NCI-H226 (cell line): ENCODE measurements at regions not wholly inside any gene's neighbourhood (a gene's known extent, or its start where the extent isn't known, plus 50 kb on each side); places are given as distances from the start of the nearest gene placed in this dataset.
"Not testable (repeated sequence)": the region's sequence is repeated elsewhere in the genome, so short reads cannot be mapped to it uniquely, and the experiment has no call there.

Experiments used
- DNase-seq: peaks from one replicate; pipeline ENCODE4 v3.0.0-alpha.2; 2015

DNA sequence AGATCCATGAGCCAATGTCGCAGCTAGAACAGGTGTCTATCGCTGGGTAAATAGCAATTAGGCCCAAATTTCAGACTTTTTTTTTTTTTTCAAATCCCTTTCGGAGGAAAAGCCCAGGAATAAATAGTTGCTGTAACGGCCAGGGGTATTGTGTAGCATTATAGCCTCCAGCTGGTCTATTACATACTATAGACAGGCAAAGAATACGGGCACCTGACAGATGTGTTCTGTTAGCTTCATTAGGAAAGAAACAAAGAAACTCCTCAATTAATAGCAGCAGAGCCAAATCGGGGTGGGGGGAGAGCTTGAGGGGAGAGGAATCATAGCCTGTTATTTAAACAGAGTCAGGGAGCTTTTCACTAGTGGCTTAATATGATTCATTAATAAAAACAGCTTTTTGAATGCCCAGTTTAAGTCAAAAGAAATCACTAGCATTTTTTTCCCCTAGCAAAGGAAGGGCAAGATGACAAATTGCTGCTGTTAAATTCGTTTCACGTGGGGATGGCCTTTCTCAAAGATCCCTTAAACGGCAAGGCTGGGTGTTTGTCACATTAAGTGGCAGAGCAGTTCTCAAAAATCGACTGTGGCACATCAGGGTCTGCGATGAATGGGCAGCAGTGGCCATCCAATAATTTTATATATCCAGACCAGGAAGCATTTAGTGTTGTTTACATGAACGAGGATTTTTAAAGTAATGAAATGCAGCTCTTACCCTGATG lies 139.4 kb downstream of the ID4 start:
- no peak for DNase-seq

- DNase-seq = no peak
Measured at GRCh38 chr6:19979059-19979458, 141.9 kb downstream of the ID4 start.

DNA sequence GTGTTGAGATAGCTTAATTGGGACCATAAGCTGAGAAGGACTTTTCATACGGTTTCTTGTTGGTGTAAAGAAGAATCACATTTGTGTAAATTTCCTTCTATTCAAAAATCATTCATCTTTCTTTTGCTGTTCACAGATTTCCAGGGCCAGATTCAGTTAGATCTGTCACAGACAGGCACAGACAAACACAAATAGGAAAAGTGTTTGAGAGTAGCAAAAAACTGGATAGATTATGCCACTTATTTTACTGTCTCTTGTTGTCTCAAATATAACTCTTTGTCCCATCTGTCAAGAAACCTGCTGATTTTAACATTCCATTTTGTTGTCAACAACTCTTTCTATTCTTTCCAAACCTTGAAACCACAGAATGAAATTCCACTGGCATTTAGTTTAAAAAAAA lies 142.8 kb downstream of the ID4 start:
- no peak for DNase-seq

- no peak for DNase-seq
Measured at GRCh38 chr6:19983374-19983773, 146.2 kb downstream of the ID4 start.

DNA sequence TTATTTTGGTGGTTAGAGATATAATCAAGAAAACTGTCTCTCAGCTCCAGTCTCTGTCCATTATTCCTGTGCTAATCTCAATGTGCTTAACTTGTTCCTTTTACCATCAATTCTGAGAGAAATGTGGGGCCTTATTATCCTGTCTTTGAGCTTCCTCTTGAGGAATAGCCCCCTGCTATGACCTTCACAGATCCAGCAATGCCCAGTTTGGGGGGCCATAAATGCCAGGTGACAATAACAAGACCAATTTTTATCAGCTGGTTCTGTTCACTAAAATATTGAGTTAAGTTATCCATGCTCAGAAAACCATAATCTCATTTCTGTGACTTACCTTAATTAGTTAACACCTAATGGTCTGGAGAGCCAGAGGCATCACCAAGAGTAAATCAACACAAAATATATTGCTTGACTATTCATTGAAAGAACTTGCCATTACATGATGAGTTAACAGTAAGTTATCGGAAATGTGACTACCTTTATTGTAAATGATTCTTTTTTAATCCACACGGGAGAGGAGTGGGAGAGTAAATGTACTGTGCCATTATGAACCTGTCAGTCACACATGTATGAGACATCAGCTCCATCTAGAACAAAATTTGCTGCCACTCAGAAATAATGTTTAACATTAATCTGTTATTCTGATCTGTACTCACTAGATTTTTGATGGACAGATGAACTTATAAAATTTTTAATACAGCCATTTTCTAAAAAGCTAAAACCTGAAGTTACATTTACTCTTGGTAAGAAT lies 149.7 kb downstream of the ID4 start:
- no peak for DNase-seq

DNA sequence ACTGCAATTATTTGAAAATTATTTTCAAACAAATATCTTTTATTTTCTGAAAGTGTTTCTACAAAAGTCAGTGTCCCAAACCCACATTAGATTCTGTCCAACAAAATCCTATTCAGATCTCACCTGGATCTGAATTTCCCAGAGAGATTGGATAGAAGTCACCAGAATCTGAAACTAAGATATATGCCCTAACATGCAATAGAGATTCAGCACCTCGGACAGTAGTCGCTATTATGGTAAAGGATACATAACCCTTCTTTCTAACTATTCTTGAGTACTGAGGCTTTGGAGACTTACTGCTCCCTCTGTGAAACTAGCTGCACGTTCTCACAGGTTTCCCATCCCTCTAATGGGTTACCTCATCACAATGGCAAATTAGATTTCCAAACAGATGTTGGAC lies 151.4 kb downstream of the ID4 start:
- peak; percentile 27 for DNase-seq

- DNase-seq = no peak
Measured at GRCh38 chr6:19991176-19991575, 154.0 kb downstream of the ID4 start.

- DNase-seq = no peak
Measured at GRCh38 chr6:19994909-19995308, 157.7 kb downstream of the ID4 start.

DNA sequence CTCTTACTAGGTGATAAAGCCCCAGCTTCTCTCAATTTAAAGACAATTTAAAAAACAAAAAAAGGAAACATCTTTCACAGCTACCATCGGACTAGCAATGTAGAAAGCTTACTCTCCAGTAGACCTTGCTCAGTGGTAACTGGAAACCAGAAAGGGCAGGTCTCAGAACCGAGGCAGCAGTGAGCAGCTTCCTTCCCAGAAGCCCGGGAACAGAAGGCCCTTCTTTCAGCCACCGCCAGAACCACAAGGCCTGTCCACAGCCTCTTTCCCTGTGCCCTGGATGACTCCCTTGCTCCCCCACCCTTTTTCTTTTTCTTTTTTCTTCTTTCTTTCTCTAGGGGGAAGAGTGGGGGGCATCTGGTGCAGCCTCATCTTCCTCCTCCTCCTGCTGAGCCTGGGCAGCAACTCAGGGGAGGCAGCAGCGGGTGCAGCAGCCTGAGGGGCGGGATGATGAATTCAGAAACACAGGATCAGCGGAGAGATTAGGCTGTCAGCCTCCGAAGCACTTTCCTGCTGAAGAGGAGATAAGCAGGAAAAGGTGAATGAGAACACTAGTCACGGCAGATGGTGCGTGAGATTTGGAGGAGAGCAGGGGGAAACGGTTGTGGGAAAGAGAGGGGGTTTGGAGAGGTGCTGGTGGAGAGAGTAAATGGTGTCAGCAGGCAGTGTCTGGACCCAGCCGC lies 158.5 kb downstream of the ID4 start:
- no peak for DNase-seq

GRCh38 chr6:19997104-19997503 lies 159.9 kb downstream of the ID4 start:
- DNase-seq = no peak

- DNase-seq = no peak
Measured at GRCh38 chr6:19998541-19998940, 161.4 kb downstream of the ID4 start.

- DNase-seq = peak; percentile 3
Measured at GRCh38 chr6:19999319-20000191, 162.4 kb downstream of the ID4 start.

DNA sequence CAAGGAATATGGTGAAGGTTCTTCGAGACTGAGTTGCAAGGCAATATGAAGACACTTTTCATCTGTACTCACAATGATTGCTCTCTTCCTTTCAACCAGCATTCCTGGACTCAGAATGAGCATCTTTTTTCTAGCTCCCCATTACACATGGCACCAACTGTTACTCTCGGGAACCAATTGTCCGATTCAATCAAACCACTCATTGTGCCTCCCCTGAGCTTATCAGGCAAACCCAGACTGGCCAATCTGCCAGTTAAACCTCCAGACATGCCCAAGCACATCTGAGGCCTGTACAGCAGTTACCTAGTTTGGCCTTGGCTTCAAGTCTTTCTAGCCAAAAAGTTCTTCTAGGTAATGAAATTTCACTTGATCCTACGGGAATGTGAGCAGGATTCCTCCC lies 164.1 kb downstream of the ID4 start:
- no peak for DNase-seq

DNA sequence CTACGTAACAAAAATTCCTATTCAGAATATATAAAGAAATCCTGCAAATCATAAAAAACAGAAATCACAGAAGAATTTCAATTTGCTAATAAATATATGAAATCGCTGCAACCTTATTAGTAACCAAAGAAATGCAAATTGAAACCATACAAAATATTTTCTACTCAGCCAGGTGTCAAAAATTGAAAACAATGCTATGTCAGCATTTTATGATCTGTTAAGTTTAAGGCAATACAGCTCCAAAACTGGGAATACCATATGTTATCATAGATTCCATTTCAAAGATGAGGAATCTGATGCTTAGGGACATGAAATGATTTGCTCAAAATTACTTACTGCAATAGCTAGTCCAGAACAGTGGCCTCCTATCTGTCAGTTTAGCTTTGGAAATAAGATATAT lies 168.9 kb downstream of the ID4 start:
- no peak for DNase-seq

DNA sequence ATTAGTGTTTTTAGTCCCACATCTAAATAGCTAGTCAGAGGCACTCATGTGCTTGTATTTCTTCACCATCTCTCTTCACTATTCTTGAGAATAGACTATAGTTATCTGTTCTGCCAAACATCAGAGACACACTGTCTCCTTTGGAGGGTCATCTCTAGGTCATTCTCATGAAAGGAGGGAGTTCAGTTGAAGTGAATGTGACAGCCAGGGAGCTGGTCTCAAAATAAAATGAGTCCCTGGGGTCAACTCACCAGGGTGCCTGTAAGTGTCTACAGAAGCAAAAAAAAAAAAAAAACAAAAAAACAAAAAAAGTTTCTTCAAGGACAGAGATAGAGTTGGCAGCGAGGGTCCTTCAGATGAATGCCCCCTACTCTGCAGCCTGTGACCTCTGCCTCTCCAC lies 171.0 kb downstream of the ID4 start:
- no peak for DNase-seq

DNA sequence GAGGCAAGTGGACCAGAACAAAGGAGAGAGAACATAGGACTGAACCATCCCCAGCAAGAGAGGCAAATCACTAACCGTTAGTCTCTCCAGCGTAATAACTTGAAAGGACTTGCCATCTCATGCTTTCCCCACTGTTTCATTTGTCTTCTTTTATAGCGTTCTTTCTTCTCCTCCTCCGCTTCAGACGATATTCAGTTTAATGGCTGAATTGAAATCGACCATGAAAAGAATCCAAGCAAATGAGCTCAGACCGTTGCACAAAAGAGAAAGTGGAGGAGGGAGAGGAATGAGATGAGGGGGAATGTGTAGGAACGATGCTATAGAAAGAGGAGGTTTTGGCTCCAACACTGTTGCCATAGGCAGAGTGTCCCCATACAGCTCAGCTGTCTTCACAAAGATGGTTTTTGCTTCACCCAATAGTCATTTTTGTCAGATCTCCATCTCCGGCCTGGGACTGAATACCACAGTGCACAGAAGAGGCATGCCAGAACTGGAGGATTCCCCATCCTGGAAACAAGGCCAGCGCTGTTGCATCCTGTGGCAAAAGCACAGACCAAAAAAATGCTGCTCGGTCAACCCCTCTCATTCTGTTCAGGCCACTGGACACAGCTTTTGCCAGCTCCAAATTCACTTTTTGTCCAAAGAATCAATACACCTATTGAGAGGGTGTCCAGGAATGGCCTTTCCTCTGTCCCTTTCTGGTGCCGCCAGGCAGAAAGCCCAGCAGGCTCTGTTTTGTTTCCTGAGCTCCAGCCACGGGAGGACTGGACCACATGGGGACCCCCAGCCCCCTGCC lies 176.1 kb downstream of the ID4 start:
- no peak for DNase-seq

GRCh38 chr6:20014508-20014907 lies 177.3 kb downstream of the ID4 start:
- DNase-seq = no peak

GRCh38 chr6:20020526-20020925 lies 183.4 kb downstream of the ID4 start:
- DNase-seq = no peak

DNA sequence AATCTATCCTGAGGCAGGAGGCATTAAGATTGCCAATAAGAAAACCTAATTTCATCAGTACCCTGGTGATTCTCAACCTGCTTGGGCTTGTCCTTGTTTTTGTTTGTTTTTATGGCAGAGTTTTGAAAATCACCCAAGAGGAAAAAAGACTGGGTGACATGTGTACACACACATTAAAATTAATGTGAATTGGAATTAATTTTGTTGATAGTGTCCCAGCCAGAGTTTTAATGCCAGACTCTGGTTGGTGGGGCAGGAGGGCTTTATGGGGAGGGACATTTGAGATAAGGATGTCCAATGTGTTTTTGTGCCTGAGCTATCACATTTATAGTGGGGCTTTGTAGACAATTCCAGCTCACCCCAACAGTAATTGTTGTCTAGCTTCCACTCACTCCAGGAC lies 184.6 kb downstream of the ID4 start:
- DNase-seq = no peak

DNA sequence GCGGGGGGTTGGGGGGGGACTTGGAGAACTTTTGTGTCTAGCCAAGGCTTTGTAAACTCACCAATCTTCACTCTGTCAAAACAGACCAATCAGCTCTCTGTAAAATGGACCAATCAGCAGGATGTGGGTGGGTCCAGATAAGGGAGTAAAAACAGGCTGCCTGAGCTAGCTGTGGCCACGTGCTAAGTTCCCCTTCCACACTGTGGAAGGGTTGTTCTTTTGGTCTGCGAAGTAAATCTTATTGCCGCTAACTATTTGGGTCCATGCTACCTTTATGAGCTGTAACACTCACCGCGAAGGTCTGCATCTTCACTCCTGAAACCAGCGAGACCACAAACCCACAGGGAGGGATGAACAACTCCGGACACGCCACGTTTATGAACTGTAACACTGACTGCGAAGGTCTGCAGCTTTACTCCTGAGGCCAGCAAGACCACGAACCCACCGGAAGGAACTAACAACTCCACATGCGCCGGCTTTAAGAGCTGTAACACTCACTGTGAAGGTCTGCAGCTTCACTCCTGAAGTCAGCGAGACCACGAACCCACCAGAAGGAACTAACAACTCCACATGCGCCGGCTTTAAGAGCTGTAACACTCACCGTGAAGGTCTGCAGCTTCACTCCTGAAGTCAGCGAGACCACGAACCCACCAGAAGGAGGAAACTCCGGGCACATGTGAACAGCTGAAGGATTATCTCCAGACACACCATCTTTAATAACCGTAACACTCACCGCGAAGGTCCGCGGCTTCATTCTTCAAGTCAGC lies 186.6 kb downstream of the ID4 start:
- DNase-seq = not testable (repeated sequence)

- DNase-seq = no peak
Measured at GRCh38 chr6:20024316-20024673, 187.1 kb downstream of the ID4 start.

- no peak for DNase-seq
Measured at GRCh38 chr6:20024978-20025377, 187.3 kb downstream of the MBOAT1 start.
